Mucosa of rectum (tissue), 2 donors: ENCODE measurements at regions not wholly inside any gene's neighbourhood (a gene's known extent, or its start where the extent isn't known, plus 50 kb on each side); places are given as distances from the start of the nearest gene placed in this dataset.

Experiments
- H3K27ac ChIP-seq, 2 donors: one replicate each; pipeline ENCODE4 v1.7.0; 2013; ENCODE audit warnings: inconsistent platforms in 2 of 2, low read depth in 2 of 2, low read length in 2 of 2
- H3K27me3 ChIP-seq, 2 donors: one replicate each; pipeline ENCODE4 v1.7.0; 2013; ENCODE audit warnings: low read length in 2 of 2; ENCODE audit not compliant: control insufficient read depth in 2 of 2, insufficient read depth in 2 of 2
- H3K36me3 ChIP-seq, 2 donors: one replicate each; pipeline ENCODE4 v1.7.0; 2013; ENCODE audit warnings: low read length in 2 of 2; ENCODE audit not compliant: control insufficient read depth in 2 of 2, insufficient read depth in 2 of 2
- H3K4me1 ChIP-seq, 2 donors: one replicate each; pipeline ENCODE4 v1.7.0; 2013; ENCODE audit warnings: low read length in 2 of 2, mild to moderate bottlenecking in 1 of 2; ENCODE audit not compliant: control insufficient read depth in 2 of 2, insufficient read depth in 2 of 2
- H3K4me3 ChIP-seq, 2 donors: one replicate each; pipeline ENCODE4 v1.7.0; 2013; ENCODE audit warnings: low read length in 2 of 2
- H3K9ac ChIP-seq, 2 donors: one replicate each; pipeline ENCODE4 v1.7.0; 2013; ENCODE audit warnings: low read length in 2 of 2, low read depth in 1 of 2, mild to moderate bottlenecking in 1 of 2
- H3K9me3 ChIP-seq, 2 donors: one replicate each; pipeline ENCODE4 v1.7.0; 2013; ENCODE audit warnings: low read length in 2 of 2; ENCODE audit not compliant: control insufficient read depth in 2 of 2
- donor health status: healthy.
- donor health status: Normal muscosa, but diverticular disease.

GRCh38 chr9:91131433-91131839 is 230.3 kb downstream of the AUH start:
- Histone ChIP-seq H3K9ac (peak overlapping the region in 1 of 2 donors; percentile 20), H3K36me3 (no peaks in the 10 kb centered on the region), H3K27me3 (no peaks in the 10 kb centered on the region), H3K4me1 (peaks cover 0 to 8% of the 10 kb centered on the region in 2 donors), H3K4me3 (no peak overlapping the region), H3K27ac (peak overlapping the region; percentile 49 to 72), H3K9me3 (no peaks in the 10 kb centered on the region)

DNA sequence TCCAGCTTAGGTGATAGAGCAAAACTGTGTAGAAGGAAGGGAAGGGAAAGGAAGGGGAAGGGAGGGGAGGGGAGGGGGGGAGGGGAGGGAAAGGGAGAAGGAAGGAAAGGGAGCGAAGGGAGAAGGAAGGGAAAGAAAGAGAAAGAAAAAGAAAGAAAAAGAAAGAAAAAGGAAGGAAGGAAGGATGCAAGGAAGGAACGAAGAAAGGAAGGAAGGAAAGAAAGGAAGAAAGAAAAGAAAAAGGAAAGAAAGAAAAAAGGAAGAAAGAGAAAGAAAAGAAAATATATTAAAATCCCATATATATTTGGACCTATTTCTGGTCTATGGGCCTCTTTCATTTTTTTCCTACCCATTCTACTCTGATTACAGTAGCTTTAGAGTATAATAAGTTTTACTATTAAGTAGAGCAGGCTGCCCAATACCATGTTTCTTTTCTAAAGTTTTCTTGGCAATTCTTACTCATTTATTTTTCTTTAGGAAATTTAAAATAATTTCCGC is 229.1 kb downstream of the AUH start:
- no peaks in the 10 kb centered on the region for H3K27me3 ChIP-seq
- H3K36me3 ChIP-seq = no peaks in the 10 kb centered on the region
- H3K9ac ChIP-seq = no peak overlapping the region
- H3K9me3 ChIP-seq = no peaks in the 10 kb centered on the region
- no peak overlapping the region for H3K27ac ChIP-seq
- no peak overlapping the region for H3K4me3 ChIP-seq
- H3K4me1 ChIP-seq = peaks cover 0 to 8% of the 10 kb centered on the region in 2 donors

DNA sequence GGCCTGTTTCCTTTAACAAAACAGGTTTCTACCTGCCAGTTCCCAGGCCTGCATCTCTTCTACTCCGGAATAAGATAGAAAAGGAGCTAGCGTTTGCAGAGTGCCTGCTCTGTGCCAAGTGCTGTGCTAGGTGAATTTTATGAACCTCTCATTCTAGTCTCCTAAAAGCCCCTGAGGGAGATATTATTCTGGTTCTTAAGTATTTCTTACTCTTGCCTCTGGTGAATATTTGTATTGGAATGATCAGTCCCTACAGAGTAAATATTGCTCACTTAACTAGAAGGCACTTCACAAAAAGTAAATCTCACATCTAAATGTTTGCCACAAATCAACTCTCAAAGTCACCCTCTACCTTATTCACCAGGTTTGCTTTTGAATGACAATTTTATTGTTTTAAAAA is 227.1 kb downstream of the AUH start:
- Histone ChIP-seq H3K4me1 (peaks cover 0 to 8% of the 10 kb centered on the region in 2 donors), H3K27me3 (no peaks in the 10 kb centered on the region), H3K36me3 (no peaks in the 10 kb centered on the region), H3K9me3 (no peaks in the 10 kb centered on the region), H3K27ac (no peak overlapping the region), H3K4me3 (no peak overlapping the region), H3K9ac (no peak overlapping the region)

- Histone ChIP-seq H3K27ac (no peak overlapping the region), H3K27me3 (no peaks in the 10 kb centered on the region), H3K4me3 (no peak overlapping the region), H3K4me1 (no peaks in the 10 kb centered on the region), H3K36me3 (no peaks in the 10 kb centered on the region), H3K9me3 (no peaks in the 10 kb centered on the region), H3K9ac (no peak overlapping the region)
Observed at GRCh38 chr9:91137391-91137790, 224.3 kb downstream of the AUH start.

DNA sequence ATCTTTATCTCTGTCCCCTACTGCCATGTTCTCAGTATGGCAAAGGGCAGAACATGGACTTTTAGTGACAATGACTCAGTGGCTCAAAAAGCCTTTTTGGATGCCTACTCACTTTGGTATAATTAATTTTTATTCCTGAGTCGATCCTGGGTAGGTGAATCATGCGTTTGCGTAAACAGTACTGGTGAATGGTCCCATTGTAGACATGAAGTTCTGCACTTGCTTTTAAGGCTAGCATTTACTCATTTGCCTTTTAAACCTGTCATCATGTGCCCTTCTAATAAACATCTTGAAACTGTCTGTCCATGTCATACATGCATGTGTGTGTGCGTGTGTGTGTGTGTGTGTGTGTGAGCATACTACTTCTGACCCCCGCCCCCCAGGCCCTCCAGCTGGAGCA is 223.0 kb downstream of the AUH start:
- Histone ChIP-seq H3K36me3 (no peaks in the 10 kb centered on the region), H3K4me1 (no peaks in the 10 kb centered on the region), H3K9me3 (no peaks in the 10 kb centered on the region), H3K9ac (no peak overlapping the region), H3K27ac (no peak overlapping the region), H3K4me3 (no peak overlapping the region), H3K27me3 (no peaks in the 10 kb centered on the region)

DNA sequence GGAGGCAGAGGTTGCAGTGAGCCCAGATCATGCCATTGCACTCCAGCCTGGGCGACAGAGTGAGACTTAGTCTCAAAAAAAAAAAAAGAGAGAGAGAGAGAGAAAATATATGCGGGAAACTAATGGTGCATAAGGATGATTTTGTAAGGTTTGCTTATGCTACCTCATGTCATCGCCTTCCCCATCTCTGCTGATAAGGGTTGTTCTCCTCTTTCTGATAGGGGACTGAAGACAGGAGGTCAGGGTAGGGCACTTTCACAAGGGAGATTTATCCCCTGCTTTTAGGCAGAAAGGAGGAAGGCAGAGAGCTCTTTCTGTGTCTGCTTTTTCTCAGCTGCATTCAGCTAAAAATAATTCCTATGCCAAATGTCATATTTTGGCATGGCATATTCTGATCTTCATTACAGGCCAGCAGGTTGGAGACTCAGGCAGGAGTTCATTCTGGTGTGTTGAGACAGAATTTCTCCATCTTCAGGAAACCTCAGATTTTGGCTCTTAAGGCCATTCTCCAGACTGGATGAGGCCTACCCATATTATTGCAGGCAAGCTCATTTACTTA is 220.2 kb downstream of the AUH start:
- Histone ChIP-seq H3K27ac (no peak overlapping the region), H3K4me1 (no peaks in the 10 kb centered on the region), H3K4me3 (no peak overlapping the region), H3K27me3 (no peaks in the 10 kb centered on the region), H3K36me3 (no peaks in the 10 kb centered on the region), H3K9ac (no peak overlapping the region), H3K9me3 (no peaks in the 10 kb centered on the region)

DNA sequence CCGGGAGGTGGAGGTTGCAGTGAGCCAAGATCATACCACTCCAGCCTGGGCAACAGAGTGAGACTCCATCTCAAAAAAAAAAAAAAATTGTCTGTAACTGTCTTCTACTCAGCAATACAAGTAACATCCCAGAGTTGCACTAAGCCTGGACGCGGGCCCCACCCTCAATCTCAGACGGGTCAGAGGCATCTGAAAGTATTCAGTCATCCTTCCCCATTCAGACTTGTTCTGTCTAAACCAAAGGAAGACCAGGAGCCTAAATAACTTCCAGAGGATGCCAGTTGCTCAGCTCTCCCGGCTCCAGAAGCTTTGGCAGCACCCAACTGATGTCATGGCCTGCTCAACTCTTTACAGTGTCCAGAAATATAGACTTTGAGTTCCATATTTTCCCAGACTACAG is 218.6 kb downstream of the AUH start:
- no peak overlapping the region for H3K9ac ChIP-seq
- no peaks in the 10 kb centered on the region for H3K9me3 ChIP-seq
- H3K4me3 ChIP-seq = no peak overlapping the region
- no peaks in the 10 kb centered on the region for H3K27me3 ChIP-seq
- H3K27ac ChIP-seq = no peak overlapping the region
- no peaks in the 10 kb centered on the region for H3K4me1 ChIP-seq
- no peaks in the 10 kb centered on the region for H3K36me3 ChIP-seq

DNA sequence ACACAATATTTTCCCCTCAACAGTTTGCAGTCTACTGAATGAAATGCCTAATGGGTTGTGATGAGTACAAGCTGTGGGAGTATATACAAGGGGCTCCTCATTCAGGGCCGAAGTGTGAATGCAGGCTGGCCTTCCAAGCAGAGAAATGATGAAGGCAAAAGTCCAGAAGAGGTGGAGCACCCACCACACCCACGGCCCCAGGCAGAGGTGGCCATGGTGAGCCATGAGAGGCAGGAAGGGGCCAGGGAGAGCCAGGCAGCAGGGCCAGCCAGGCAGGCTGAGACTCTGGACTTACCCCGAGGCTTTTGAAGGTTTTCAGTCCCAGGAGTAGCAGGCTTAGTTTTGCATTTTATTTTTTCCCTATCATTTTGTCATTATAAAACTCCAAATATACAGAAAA is 218.1 kb downstream of the AUH start:
- Histone ChIP-seq H3K27me3 (no peaks in the 10 kb centered on the region), H3K9me3 (no peaks in the 10 kb centered on the region), H3K9ac (no peak overlapping the region), H3K36me3 (no peaks in the 10 kb centered on the region), H3K4me1 (no peaks in the 10 kb centered on the region), H3K4me3 (no peak overlapping the region), H3K27ac (no peak overlapping the region)

- no peak overlapping the region for H3K9ac ChIP-seq
- H3K4me3 ChIP-seq = no peak overlapping the region
- no peaks in the 10 kb centered on the region for H3K9me3 ChIP-seq
- H3K27me3 ChIP-seq = no peaks in the 10 kb centered on the region
- no peaks in the 10 kb centered on the region for H3K36me3 ChIP-seq
- no peak overlapping the region for H3K27ac ChIP-seq
- H3K4me1 ChIP-seq = no peaks in the 10 kb centered on the region
Observed at GRCh38 chr9:91144769-91145168, 216.9 kb downstream of the AUH start.

GRCh38 chr9:91145496-91145895 is 216.2 kb downstream of the AUH start:
- Histone ChIP-seq H3K27me3 (no peaks in the 10 kb centered on the region), H3K27ac (no peak overlapping the region)

More at GRCh38 chr9:91145496-91145895, 216.2 kb downstream of the AUH start:
- Histone ChIP-seq H3K4me1 (peaks cover 1 to 2% of the 10 kb centered on the region in 2 donors), H3K36me3 (no peaks in the 10 kb centered on the region), H3K9me3 (no peaks in the 10 kb centered on the region), H3K9ac (no peak overlapping the region), H3K4me3 (no peak overlapping the region)
